ENCODE measurements at regions not wholly inside any gene's neighbourhood (a gene's known extent, or its start where the extent isn't known, plus 50 kb on each side); places are given as distances from the start of the nearest gene placed in this dataset.

GRCh38 chr2:120945091-120945490 is 209.4 kb downstream of the GLI2 start:
- no peaks in the 10 kb centered on the region for H3K4me1 ChIP-seq
- no peak for TF ChIP-seq CTCF (IDR thresholded peaks at IDR 0.05; ENCODE audit: borderline replicate concordance)
- H3K27me3 ChIP-seq (ENCODE audit: low read depth) = no peaks in the 10 kb centered on the region
- no peaks in the 10 kb centered on the region for H3K36me3 ChIP-seq
- H3K27ac ChIP-seq (replicated peaks) = no peak overlapping the region
- no peak overlapping the region for H3K4me3 ChIP-seq
- H3K9me3 ChIP-seq (replicated peaks) = no peaks in the 10 kb centered on the region
- no peak for DNase-seq
- intact Hi-C loops (cut with micrococcal nuclease) = no loop called here

- H3K4me3 ChIP-seq = no peak overlapping the region
- no peaks in the 10 kb centered on the region for H3K36me3 ChIP-seq
- no peaks in the 10 kb centered on the region for H3K9me3 ChIP-seq (replicated peaks)
- no peaks in the 10 kb centered on the region for H3K27me3 ChIP-seq (ENCODE audit: low read depth)
- no peak for DNase-seq
- intact Hi-C loops (cut with micrococcal nuclease) = no loop called here
- TF ChIP-seq CTCF (IDR thresholded peaks at IDR 0.05; ENCODE audit: borderline replicate concordance) = no peak
- H3K4me1 ChIP-seq = no peaks in the 10 kb centered on the region
- H3K27ac ChIP-seq (replicated peaks) = no peak overlapping the region
Observed at GRCh38 chr2:120945832-120946499, 210.3 kb downstream of the GLI2 start.

- Histone ChIP-seq H3K27me3 (ENCODE audit: low read depth) (no peaks in the 10 kb centered on the region), H3K4me3 (no peak overlapping the region), H3K9me3 (replicated peaks) (no peaks in the 10 kb centered on the region), H3K4me1 (no peaks in the 10 kb centered on the region), H3K36me3 (no peaks in the 10 kb centered on the region), H3K27ac (replicated peaks) (no peak overlapping the region)
- no peak for TF ChIP-seq CTCF (IDR thresholded peaks at IDR 0.05; ENCODE audit: borderline replicate concordance)
- DNase-seq = no peak
- intact Hi-C loops (cut with micrococcal nuclease) = no loop called here
Observed at GRCh38 chr2:120947327-120947726, 211.7 kb downstream of the GLI2 start.

- Histone ChIP-seq H3K36me3 (no peaks in the 10 kb centered on the region), H3K4me3 (no peak overlapping the region), H3K9me3 (replicated peaks) (no peaks in the 10 kb centered on the region), H3K27me3 (ENCODE audit: low read depth) (no peaks in the 10 kb centered on the region), H3K27ac (replicated peaks) (no peak overlapping the region), H3K4me1 (no peaks in the 10 kb centered on the region)
- DNase-seq = no peak
- intact Hi-C loops (cut with micrococcal nuclease) = no loop called here
- TF ChIP-seq CTCF (IDR thresholded peaks at IDR 0.05; ENCODE audit: borderline replicate concordance) = no peak
Observed at GRCh38 chr2:120947982-120948661, 212.5 kb downstream of the GLI2 start.

GRCh38 chr2:120948662-120949011 is 213.0 kb downstream of the GLI2 start:
- no peaks in the 10 kb centered on the region for H3K9me3 ChIP-seq (replicated peaks)
- no peak for DNase-seq
- H3K36me3 ChIP-seq = no peaks in the 10 kb centered on the region
- H3K4me3 ChIP-seq = no peak overlapping the region
- H3K27me3 ChIP-seq (ENCODE audit: low read depth) = peaks cover 2% of the 10 kb centered on the region
- no peaks in the 10 kb centered on the region for H3K4me1 ChIP-seq
- intact Hi-C loops (cut with micrococcal nuclease) = no loop called here
- no peak for TF ChIP-seq CTCF (IDR thresholded peaks at IDR 0.05; ENCODE audit: borderline replicate concordance)
- H3K27ac ChIP-seq (replicated peaks) = no peak overlapping the region

Data from left ventricle myocardium inferior (tissue), 1 donor.